CD4-positive, alpha-beta T cell (primary cell): ENCODE measurements at regions not wholly inside any gene's neighbourhood (a gene's known extent, or its start where the extent isn't known, plus 50 kb on each side); places are given as distances from the start of the nearest gene placed in this dataset.

Experiments
- ATAC-seq: fragments of 200-7000 bp; cut with Tn5 transposase; one replicate; pipeline ENCODE4 v1.10.0; 2022; ENCODE audit warnings: mild to moderate bottlenecking; ENCODE audit not compliant: poor library complexity
- CTCF ChIA-PET: fragments of 350-600 bp; sonication (Branson Sonifier 250); formaldehyde crosslinking; loops from one replicate; lab custom pipeline; 2021; ENCODE audit warnings: antibody characterized with exemption, inconsistent platforms; lab: Charles Lee
- POLR2A ChIA-PET: fragments of 350-600 bp; sonication (Branson Sonifier 250); formaldehyde crosslinking; loops from one replicate; lab custom pipeline; 2021; ENCODE audit warnings: antibody characterized with exemption, inconsistent platforms; lab: Charles Lee
- DNase-seq, 14 experiments: peaks; one replicate each; pipeline ENCODE4 v3.0.0-alpha.2; 2013 to 2020; ENCODE audit warnings: mixed read lengths in 2 of 14
- H3K27ac ChIP-seq, 2 donors: one replicate each; pipeline versions ENCODE4 v1.5.1 to v1.7.0; 2013; ENCODE audit warnings: low read length in 2 of 2, low read depth in 1 of 2, mild to moderate bottlenecking in 1 of 2
- H3K27me3 ChIP-seq, 2 experiments: 1 replicate in 1 of 2; 2 replicates in 1 of 2; pipeline versions ENCODE4 v1.6.1 to v1.7.0; 2013; ENCODE audit warnings: low read length in 2 of 2, control low read depth in 1 of 2, mild to moderate bottlenecking in 1 of 2, moderate library complexity in 1 of 2; ENCODE audit not compliant: insufficient read depth in 2 of 2, control insufficient read depth in 1 of 2
- H3K36me3 ChIP-seq: one replicate; pipeline ENCODE4 v1.6.1; 2013; ENCODE audit warnings: low read length, control low read depth; ENCODE audit not compliant: insufficient read depth
- H3K4me1 ChIP-seq: one replicate; pipeline ENCODE4 v1.6.1; 2013; ENCODE audit warnings: low read length, control low read depth; ENCODE audit not compliant: insufficient read depth
- H3K4me3 ChIP-seq: one replicate; pipeline ENCODE4 v1.5.1; 2013; ENCODE audit warnings: mild to moderate bottlenecking, low read length, moderate library complexity
- H3K9me3 ChIP-seq, 2 experiments: 1 replicate in 1 of 2; 2 replicates in 1 of 2; pipeline versions ENCODE4 v1.6.1 to v1.7.0; 2013; ENCODE audit warnings: low read length in 2 of 2, mild to moderate bottlenecking in 2 of 2, control low read depth in 1 of 2, moderate library complexity in 1 of 2; ENCODE audit not compliant: control insufficient read depth in 1 of 2, insufficient read depth in 1 of 2
- H3K27ac Mint-ChIP-seq: one replicate; pipeline ENCODE4 v1.8.0; 2020; ENCODE audit warnings: mixed read lengths
- H3K27me3 Mint-ChIP-seq: one replicate; pipeline ENCODE4 v1.8.0; 2021; ENCODE audit warnings: mixed read lengths
- H3K36me3 Mint-ChIP-seq: one replicate; pipeline ENCODE4 v1.8.0; 2021; ENCODE audit warnings: low read depth, mixed read lengths
- H3K4me1 Mint-ChIP-seq: one replicate; pipeline ENCODE4 v1.8.0; 2021; ENCODE audit warnings: low read depth, mixed read lengths
- H3K4me3 Mint-ChIP-seq: one replicate; pipeline ENCODE4 v1.8.0; 2020; ENCODE audit warnings: mild to moderate bottlenecking, mixed read lengths
- H3K9me3 Mint-ChIP-seq: one replicate; pipeline ENCODE4 v1.8.0; 2020; ENCODE audit warnings: mixed read lengths
- intact Hi-C, 2 experiments: fragments of 100-400 bp; cut with DNase I in 1 of 2; cut with micrococcal nuclease in 1 of 2; formaldehyde crosslinking; loops; one replicate each; pipeline versions ENCODE4 v1.15.1 to v1.9.0; 2023 to 2025; cut with DNase I, micrococcal nuclease
- TF ChIP-seq, protein P1 (sequence below): fragments of 200-600 bp; IDR thresholded peaks from one replicate; pipeline ENCODE4 v1.8.0; 2022; ENCODE audit warnings: antibody characterized with exemption, mild to moderate bottlenecking

DNA sequence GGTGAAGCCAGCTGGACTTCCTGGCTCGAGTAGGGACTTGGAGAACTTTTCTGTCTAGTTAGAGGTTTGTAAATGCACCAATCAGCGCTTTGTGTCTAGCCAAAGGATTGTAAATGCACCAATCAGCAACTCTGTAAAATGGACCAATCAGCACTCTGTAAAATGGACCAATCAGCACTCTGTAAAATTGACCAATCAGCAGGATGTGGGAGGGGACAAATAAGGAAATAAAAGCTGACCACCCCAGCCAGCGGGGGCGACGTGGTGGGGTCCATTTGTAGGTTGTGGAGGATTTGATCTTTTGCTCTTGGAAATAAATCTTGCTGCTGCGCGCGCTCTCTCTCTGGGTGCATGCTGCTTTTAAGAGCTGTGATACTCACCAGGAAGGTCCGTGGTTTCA is 202.9 kb downstream of the MIAT start:
- DNase-seq: no peak
- intact Hi-C loops: no loop called here
- Histone ChIP-seq H3K4me3 (no peak overlapping the region), H3K27me3 (no peaks in the 10 kb centered on the region), H3K27ac (no peak overlapping the region), H3K9me3 (peaks cover 0 to 5% of the 10 kb centered on the region in 2 experiments), H3K36me3 (peaks cover 6% of the 10 kb centered on the region), H3K4me1 (no peaks in the 10 kb centered on the region)
- ChIA-PET POLR2A (no interaction called here), CTCF (no interaction called here)
- H3K27me3 Mint-ChIP-seq: no peaks in the 10 kb centered on the region
- ATAC-seq: no peak
- peaks cover 45% of the 10 kb centered on the region for H3K36me3 Mint-ChIP-seq
- H3K4me3 Mint-ChIP-seq: no peak overlapping the region
- no peaks in the 10 kb centered on the region for H3K9me3 Mint-ChIP-seq
- no peaks in the 10 kb centered on the region for H3K4me1 Mint-ChIP-seq
- TF ChIP-seq, protein P1, sequence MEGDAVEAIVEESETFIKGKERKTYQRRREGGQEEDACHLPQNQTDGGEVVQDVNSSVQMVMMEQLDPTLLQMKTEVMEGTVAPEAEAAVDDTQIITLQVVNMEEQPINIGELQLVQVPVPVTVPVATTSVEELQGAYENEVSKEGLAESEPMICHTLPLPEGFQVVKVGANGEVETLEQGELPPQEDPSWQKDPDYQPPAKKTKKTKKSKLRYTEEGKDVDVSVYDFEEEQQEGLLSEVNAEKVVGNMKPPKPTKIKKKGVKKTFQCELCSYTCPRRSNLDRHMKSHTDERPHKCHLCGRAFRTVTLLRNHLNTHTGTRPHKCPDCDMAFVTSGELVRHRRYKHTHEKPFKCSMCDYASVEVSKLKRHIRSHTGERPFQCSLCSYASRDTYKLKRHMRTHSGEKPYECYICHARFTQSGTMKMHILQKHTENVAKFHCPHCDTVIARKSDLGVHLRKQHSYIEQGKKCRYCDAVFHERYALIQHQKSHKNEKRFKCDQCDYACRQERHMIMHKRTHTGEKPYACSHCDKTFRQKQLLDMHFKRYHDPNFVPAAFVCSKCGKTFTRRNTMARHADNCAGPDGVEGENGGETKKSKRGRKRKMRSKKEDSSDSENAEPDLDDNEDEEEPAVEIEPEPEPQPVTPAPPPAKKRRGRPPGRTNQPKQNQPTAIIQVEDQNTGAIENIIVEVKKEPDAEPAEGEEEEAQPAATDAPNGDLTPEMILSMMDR: no peak
- H3K27ac Mint-ChIP-seq: no peak overlapping the region

DNA sequence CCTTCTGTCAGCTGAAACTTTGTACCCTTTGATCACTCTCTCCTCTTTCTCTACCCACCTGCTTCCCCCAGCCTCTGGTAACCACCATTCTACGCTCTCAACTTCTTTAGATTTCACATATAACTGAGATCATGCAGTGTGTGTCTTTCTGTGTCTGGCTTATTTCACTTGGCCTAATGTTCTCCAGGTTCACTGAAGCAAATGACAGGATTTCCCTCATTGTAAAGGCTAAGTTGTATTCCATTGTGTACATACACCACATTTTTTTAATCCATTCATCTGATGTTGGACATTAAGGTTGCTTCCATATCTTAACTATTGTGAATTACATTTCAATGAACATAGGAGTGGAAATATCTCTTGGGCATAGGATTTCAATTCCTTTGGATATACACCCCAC is 207.6 kb downstream of the MIAT start:
- intact Hi-C loops: no loop called here
- peaks cover 8% of the 10 kb centered on the region for H3K9me3 Mint-ChIP-seq
- no peaks in the 10 kb centered on the region for H3K4me1 Mint-ChIP-seq
- peaks cover 84% of the 10 kb centered on the region for H3K36me3 Mint-ChIP-seq
- ATAC-seq: no peak
- TF ChIP-seq, protein P1: no peak
- Histone ChIP-seq H3K4me3 (no peak overlapping the region), H3K27me3 (no peaks in the 10 kb centered on the region), H3K36me3 (peaks cover 19% of the 10 kb centered on the region), H3K27ac (no peak overlapping the region), H3K4me1 (no peaks in the 10 kb centered on the region), H3K9me3 (peaks cover 0 to 5% of the 10 kb centered on the region in 2 experiments)
- no peaks in the 10 kb centered on the region for H3K27me3 Mint-ChIP-seq
- no peak overlapping the region for H3K4me3 Mint-ChIP-seq
- ChIA-PET CTCF (no interaction called here), POLR2A (no interaction called here)
- no peak for DNase-seq
- H3K27ac Mint-ChIP-seq: no peak overlapping the region

DNA sequence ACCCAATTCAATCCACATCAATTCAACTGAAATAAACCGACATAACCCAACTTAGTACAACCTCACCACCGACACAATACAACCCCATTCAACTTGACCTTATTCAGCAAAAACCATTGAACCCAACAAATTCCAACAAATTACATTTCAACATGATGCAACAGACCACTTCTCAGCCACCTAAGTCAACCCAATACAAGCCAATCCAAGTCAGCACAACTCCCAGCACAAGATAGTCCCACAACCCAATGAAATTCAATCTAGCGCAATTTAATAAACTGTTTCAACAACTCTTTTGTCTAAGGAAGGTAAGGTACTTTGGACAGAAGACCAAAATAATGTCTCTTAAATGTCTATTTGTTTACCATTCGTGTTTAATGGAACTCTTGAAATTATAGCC is 226.0 kb downstream of the MIAT start:
- Mint-ChIP-seq H3K4me3 (no peak overlapping the region), H3K4me1 (no peaks in the 10 kb centered on the region), H3K36me3 (peaks cover 60% of the 10 kb centered on the region), H3K9me3 (no peaks in the 10 kb centered on the region), H3K27me3 (no peaks in the 10 kb centered on the region), H3K27ac (no peak overlapping the region)
- POLR2A ChIA-PET: no interaction called here
- intact Hi-C loops: no loop called here
- DNase-seq: no peak
- TF ChIP-seq, protein P1: no peak
- ATAC-seq: no peak
- Histone ChIP-seq H3K4me1 (no peaks in the 10 kb centered on the region), H3K9me3 (no peaks in the 10 kb centered on the region), H3K27ac (no peak overlapping the region), H3K36me3 (peaks cover 15% of the 10 kb centered on the region), H3K27me3 (no peaks in the 10 kb centered on the region), H3K4me3 (no peak overlapping the region)
- CTCF ChIA-PET: no interaction called here
